Skeletal muscle satellite cell (primary cell): ENCODE measurements at regions not wholly inside any gene's neighbourhood (a gene's known extent, or its start where the extent isn't known, plus 50 kb on each side); places are given as distances from the start of the nearest gene placed in this dataset.
"Not testable (repeated sequence)": the region's sequence is repeated elsewhere in the genome, so short reads cannot be mapped to it uniquely, and the experiment has no call there.

Experiments used
- H3K27me3 ChIP-seq: 2 replicates; pipeline ENCODE4 v1.7.0; 2013; ENCODE audit warnings: low read length; ENCODE audit not compliant: control insufficient read depth, insufficient read depth
- H3K36me3 ChIP-seq: 2 replicates; pipeline ENCODE4 v1.7.0; 2013; ENCODE audit warnings: mild to moderate bottlenecking, control low read depth, low read length; ENCODE audit not compliant: insufficient read depth
- H3K4me1 ChIP-seq: 2 replicates; pipeline ENCODE4 v1.7.0; 2013; ENCODE audit warnings: low read length; ENCODE audit not compliant: control insufficient read depth, insufficient read depth
- H3K4me2 ChIP-seq: 2 replicates; pipeline ENCODE4 v1.7.0; 2013; ENCODE audit warnings: mild to moderate bottlenecking, low read length
- H3K4me3 ChIP-seq: 2 replicates; pipeline ENCODE4 v1.7.0; 2013; ENCODE audit warnings: low read length
- H3K9ac ChIP-seq: 2 replicates; pipeline ENCODE4 v1.7.0; 2013; ENCODE audit warnings: mild to moderate bottlenecking, low read depth, low read length, moderate library complexity
- H3K9me3 ChIP-seq: replicated peaks from 2 replicates; pipeline ENCODE4 v1.7.0; 2013; ENCODE audit warnings: mild to moderate bottlenecking, control low read depth, low read length

- Histone ChIP-seq H3K27me3 (no peaks in the 10 kb centered on the region), H3K9ac (no peak overlapping the region), H3K4me3 (no peak overlapping the region), H3K4me1 (no peaks in the 10 kb centered on the region), H3K36me3 (no peaks in the 10 kb centered on the region), H3K4me2 (no peak overlapping the region), H3K9me3 (peaks cover 11% of the 10 kb centered on the region)
Measured at GRCh38 chr6:170063851-170064602, 226.9 kb downstream of the DLL1 start.

GRCh38 chr6:170063431-170063830 lies 227.4 kb downstream of the DLL1 start:
- Histone ChIP-seq H3K9me3 (peaks cover 13% of the 10 kb centered on the region), H3K9ac (no peak overlapping the region), H3K4me2 (no peak overlapping the region), H3K27me3 (no peaks in the 10 kb centered on the region), H3K36me3 (no peaks in the 10 kb centered on the region), H3K4me3 (no peak overlapping the region), H3K4me1 (no peaks in the 10 kb centered on the region)

- H3K36me3 ChIP-seq = no peaks in the 10 kb centered on the region
- no peaks in the 10 kb centered on the region for H3K27me3 ChIP-seq
- H3K9ac ChIP-seq = no peak overlapping the region
- H3K4me3 ChIP-seq = no peak overlapping the region
- no peaks in the 10 kb centered on the region for H3K4me1 ChIP-seq
- no peak overlapping the region for H3K4me2 ChIP-seq
- H3K9me3 ChIP-seq = peaks cover 13% of the 10 kb centered on the region
Measured at GRCh38 chr6:170062915-170063241, 228.0 kb downstream of the DLL1 start.

GRCh38 chr6:170062209-170062914 lies 228.5 kb downstream of the DLL1 start:
- peaks cover 13% of the 10 kb centered on the region for H3K9me3 ChIP-seq

GRCh38 chr6:170058878-170059485 lies 231.9 kb downstream of the DLL1 start:
- H3K4me3 ChIP-seq = no peak overlapping the region
- H3K36me3 ChIP-seq = no peaks in the 10 kb centered on the region
- no peaks in the 10 kb centered on the region for H3K27me3 ChIP-seq
- H3K9me3 ChIP-seq = peaks cover 16% of the 10 kb centered on the region
- H3K9ac ChIP-seq = no peak overlapping the region
- H3K4me2 ChIP-seq = no peak overlapping the region
- no peaks in the 10 kb centered on the region for H3K4me1 ChIP-seq

More at GRCh38 chr6:170062209-170062914, 228.5 kb downstream of the DLL1 start:
- Histone ChIP-seq H3K9ac (no peak overlapping the region), H3K27me3 (no peaks in the 10 kb centered on the region), H3K4me2 (no peak overlapping the region), H3K4me1 (no peaks in the 10 kb centered on the region), H3K36me3 (no peaks in the 10 kb centered on the region), H3K4me3 (no peak overlapping the region)

- no peaks in the 10 kb centered on the region for H3K4me1 ChIP-seq
- H3K4me2 ChIP-seq = no peak overlapping the region
- peaks cover 9% of the 10 kb centered on the region for H3K9me3 ChIP-seq
- H3K27me3 ChIP-seq = no peaks in the 10 kb centered on the region
- H3K4me3 ChIP-seq = no peak overlapping the region
- no peak overlapping the region for H3K9ac ChIP-seq
- no peaks in the 10 kb centered on the region for H3K36me3 ChIP-seq
Measured at GRCh38 chr6:170057961-170058877, 232.7 kb downstream of the DLL1 start.

GRCh38 chr6:170057034-170057734 lies 233.7 kb downstream of the DLL1 start:
- Histone ChIP-seq H3K9me3 (peaks cover 9% of the 10 kb centered on the region), H3K9ac (no peak overlapping the region), H3K27me3 (no peaks in the 10 kb centered on the region), H3K4me3 (no peak overlapping the region), H3K4me2 (no peak overlapping the region), H3K36me3 (no peaks in the 10 kb centered on the region), H3K4me1 (no peaks in the 10 kb centered on the region)

- Histone ChIP-seq H3K27me3 (no peaks in the 10 kb centered on the region), H3K4me2 (no peak overlapping the region), H3K9me3 (peaks cover 9% of the 10 kb centered on the region), H3K4me3 (no peak overlapping the region), H3K36me3 (no peaks in the 10 kb centered on the region), H3K4me1 (no peaks in the 10 kb centered on the region), H3K9ac (no peak overlapping the region)
Measured at GRCh38 chr6:170056278-170056711, 234.6 kb downstream of the DLL1 start.

GRCh38 chr6:170055797-170056196 lies 235.1 kb downstream of the DLL1 start:
- H3K4me2 ChIP-seq, H3K9me3 ChIP-seq, H3K9ac ChIP-seq, H3K4me3 ChIP-seq, H3K4me1 ChIP-seq, H3K27me3 ChIP-seq, H3K36me3 ChIP-seq: not testable (repeated sequence)

- H3K9ac ChIP-seq = no peak overlapping the region
- no peaks in the 10 kb centered on the region for H3K36me3 ChIP-seq
Measured at GRCh38 chr6:170053966-170054661, 236.8 kb downstream of the DLL1 start.

More at GRCh38 chr6:170053966-170054661, 236.8 kb downstream of the DLL1 start:
- peaks cover 9% of the 10 kb centered on the region for H3K9me3 ChIP-seq
- H3K4me1 ChIP-seq = no peaks in the 10 kb centered on the region
- H3K4me2 ChIP-seq = no peak overlapping the region
- no peaks in the 10 kb centered on the region for H3K27me3 ChIP-seq
- no peak overlapping the region for H3K4me3 ChIP-seq
